ENCODE measurements at regions not wholly inside any gene's neighbourhood (a gene's known extent, or its start where the extent isn't known, plus 50 kb on each side); places are given as distances from the start of the nearest gene placed in this dataset.

- Histone ChIP-seq H3K9ac (ENCODE audit: low read length) (no peak overlapping the region), H3K79me2 (ENCODE audit: low read length) (no peaks in the 10 kb centered on the region), H3K4me2 (ENCODE audit: low read length) (no peak overlapping the region), H2AFZ (ENCODE audit: low read length) (no peak overlapping the region), H4K20me1 (ENCODE audit: low read length) (no peaks in the 10 kb centered on the region), H3K9me3 (ENCODE audit: low read length) (0 out of 2 replicates have a peak, but pooled peaks cover 7% of the 10 kb centered on the region), H3K27me3 (ENCODE audit: low read length) (no peaks in the 10 kb centered on the region; the same call in 1 of the 2 replicates), H3K9me2 (replicated peaks; ENCODE audit: low read length) (no peaks in the 10 kb centered on the region), H3F3A (ENCODE audit: low read length, unreplicated experiment) (no peaks in the 10 kb centered on the region), H3K4me1 (ENCODE audit: insufficient read depth, low read length) (no peaks in the 10 kb centered on the region), H3K36me3 (ENCODE audit: low read depth, low read length) (no peaks in the 10 kb centered on the region), H3K27ac (ENCODE audit: low read length) (no peak overlapping the region), H3K4me3 (ENCODE audit: low read length) (no peak overlapping the region)
- CTCF ChIA-PET: no interaction called here
- BruUV-seq (replicated peaks): no TSS peak
- TF ChIP-seq CTCF (conservative IDR thresholded peaks at IDR 0.05; ENCODE audit: low read depth, low read length) (no peak), EZH2 (IDR thresholded peaks at IDR 0.05; ENCODE audit: low read length, unreplicated experiment) (no peak), EZH2phosphoT487 (IDR thresholded peaks at IDR 0.05; ENCODE audit: borderline replicate concordance, low read length) (no peak)
- ATAC-seq (no peak), DNase-seq (no peak)
- intact Hi-C loops (cut with micrococcal nuclease): no loop called here
- POLR2A ChIA-PET (ENCODE audit: unreplicated experiment): no interaction called here
These were observed 308.8 kb downstream of the IRX2 start for GRCh38 chr5:2442496-2443354.

GRCh38 chr5:2441495-2442180 lies 309.8 kb downstream of the IRX2 start:
- ATAC-seq (no peak), DNase-seq (no peak)
- no peak overlapping the region for H2AFZ ChIP-seq (ENCODE audit: low read length)
- H3F3A ChIP-seq (ENCODE audit: low read length, unreplicated experiment): no peaks in the 10 kb centered on the region
- H3K4me2 ChIP-seq (ENCODE audit: low read length): no peak overlapping the region
- intact Hi-C loops (cut with micrococcal nuclease): no loop called here
- BruUV-seq (replicated peaks): no TSS peak
- no peak overlapping the region for H3K9ac ChIP-seq (ENCODE audit: low read length)
- ChIA-PET CTCF (no interaction called here), POLR2A (ENCODE audit: unreplicated experiment) (no interaction called here)
- H3K4me3 ChIP-seq (ENCODE audit: low read length): no peak overlapping the region
- no peaks in the 10 kb centered on the region for H3K27me3 ChIP-seq (ENCODE audit: low read length)
- TF ChIP-seq EZH2phosphoT487 (IDR thresholded peaks at IDR 0.05; ENCODE audit: borderline replicate concordance, low read length) (no peak), CTCF (conservative IDR thresholded peaks at IDR 0.05; ENCODE audit: low read depth, low read length) (no peak), EZH2 (IDR thresholded peaks at IDR 0.05; ENCODE audit: low read length, unreplicated experiment) (no peak)
- no peaks in the 10 kb centered on the region for H3K36me3 ChIP-seq (ENCODE audit: low read depth, low read length)
- H3K79me2 ChIP-seq (ENCODE audit: low read length): no peaks in the 10 kb centered on the region
- H3K27ac ChIP-seq (ENCODE audit: low read length): no peak overlapping the region
- no peaks in the 10 kb centered on the region for H4K20me1 ChIP-seq (ENCODE audit: low read length)
- no peaks in the 10 kb centered on the region for H3K4me1 ChIP-seq (ENCODE audit: insufficient read depth, low read length)
- H3K9me2 ChIP-seq (replicated peaks; ENCODE audit: low read length): no peaks in the 10 kb centered on the region
- 0 out of 2 replicates have a peak, but pooled peaks cover 10% of the 10 kb centered on the region for H3K9me3 ChIP-seq (ENCODE audit: low read length)

- Histone ChIP-seq H3F3A (ENCODE audit: low read length, unreplicated experiment) (no peaks in the 10 kb centered on the region), H3K27ac (ENCODE audit: low read length) (no peak overlapping the region), H3K79me2 (ENCODE audit: low read length) (no peaks in the 10 kb centered on the region), H3K9ac (ENCODE audit: low read length) (no peak overlapping the region), H3K4me3 (ENCODE audit: low read length) (no peak overlapping the region), H3K27me3 (ENCODE audit: low read length) (no peaks in the 10 kb centered on the region), H3K36me3 (ENCODE audit: low read depth, low read length) (no peaks in the 10 kb centered on the region), H3K4me1 (ENCODE audit: insufficient read depth, low read length) (no peaks in the 10 kb centered on the region), H2AFZ (ENCODE audit: low read length) (no peak overlapping the region), H4K20me1 (ENCODE audit: low read length) (no peaks in the 10 kb centered on the region), H3K4me2 (ENCODE audit: low read length) (no peak overlapping the region), H3K9me3 (ENCODE audit: low read length) (0 out of 2 replicates have a peak, but pooled peaks cover 10% of the 10 kb centered on the region), H3K9me2 (replicated peaks; ENCODE audit: low read length) (no peaks in the 10 kb centered on the region)
- POLR2A ChIA-PET (ENCODE audit: unreplicated experiment): no interaction called here
- CTCF ChIA-PET: no interaction called here
- no TSS peak for BruUV-seq (replicated peaks)
- TF ChIP-seq EZH2phosphoT487 (IDR thresholded peaks at IDR 0.05; ENCODE audit: borderline replicate concordance, low read length): no peak
- TF ChIP-seq EZH2 (IDR thresholded peaks at IDR 0.05; ENCODE audit: low read length, unreplicated experiment): no peak
- no peak for TF ChIP-seq CTCF (conservative IDR thresholded peaks at IDR 0.05; ENCODE audit: low read depth, low read length)
- intact Hi-C loops (cut with micrococcal nuclease): no loop called here
- DNase-seq (no peak), ATAC-seq (no peak)
These were observed 311.9 kb downstream of the IRX2 start for GRCh38 chr5:2439608-2440007.
